C4-2B (cell line): ENCODE measurements at regions not wholly inside any gene's neighbourhood (a gene's known extent, or its start where the extent isn't known, plus 50 kb on each side); places are given as distances from the start of the nearest gene placed in this dataset.

Experiments
- ZFX ChIP-seq: fragments of 450-650 bp; IDR thresholded peaks from 2 replicates; pipeline ENCODE4 v1.6.1; 2017
- TF ChIP-seq, protein P1 (sequence below): fragments of 450-650 bp; conservative IDR thresholded peaks from 2 replicates; pipeline ENCODE4 v1.5.1; 2017; ENCODE audit warnings: mild to moderate bottlenecking

DNA sequence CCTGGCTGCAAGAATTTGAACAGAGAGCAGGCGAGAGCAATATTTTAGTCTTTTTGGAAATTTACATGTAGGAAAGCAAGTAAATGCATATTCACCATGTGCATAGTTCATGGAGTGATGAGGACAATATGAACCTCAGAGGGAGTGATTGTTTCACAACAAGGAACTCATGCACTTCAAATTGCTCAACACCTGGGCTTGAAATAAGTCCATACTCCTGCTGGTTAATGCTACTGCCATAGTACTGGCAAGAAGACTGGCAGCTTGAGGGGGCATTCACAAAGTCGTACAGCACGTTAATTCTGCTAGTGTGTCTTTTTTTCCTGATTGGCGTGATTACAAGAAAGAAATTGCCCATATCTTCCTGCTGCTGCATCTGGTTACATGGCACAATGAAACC, 267.6 kb downstream of the PCDH17 start:
- TF ChIP-seq, protein P1, sequence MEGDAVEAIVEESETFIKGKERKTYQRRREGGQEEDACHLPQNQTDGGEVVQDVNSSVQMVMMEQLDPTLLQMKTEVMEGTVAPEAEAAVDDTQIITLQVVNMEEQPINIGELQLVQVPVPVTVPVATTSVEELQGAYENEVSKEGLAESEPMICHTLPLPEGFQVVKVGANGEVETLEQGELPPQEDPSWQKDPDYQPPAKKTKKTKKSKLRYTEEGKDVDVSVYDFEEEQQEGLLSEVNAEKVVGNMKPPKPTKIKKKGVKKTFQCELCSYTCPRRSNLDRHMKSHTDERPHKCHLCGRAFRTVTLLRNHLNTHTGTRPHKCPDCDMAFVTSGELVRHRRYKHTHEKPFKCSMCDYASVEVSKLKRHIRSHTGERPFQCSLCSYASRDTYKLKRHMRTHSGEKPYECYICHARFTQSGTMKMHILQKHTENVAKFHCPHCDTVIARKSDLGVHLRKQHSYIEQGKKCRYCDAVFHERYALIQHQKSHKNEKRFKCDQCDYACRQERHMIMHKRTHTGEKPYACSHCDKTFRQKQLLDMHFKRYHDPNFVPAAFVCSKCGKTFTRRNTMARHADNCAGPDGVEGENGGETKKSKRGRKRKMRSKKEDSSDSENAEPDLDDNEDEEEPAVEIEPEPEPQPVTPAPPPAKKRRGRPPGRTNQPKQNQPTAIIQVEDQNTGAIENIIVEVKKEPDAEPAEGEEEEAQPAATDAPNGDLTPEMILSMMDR: no peak
- TF ChIP-seq ZFX: no peak
